HepG2 (cell line): ENCODE measurements at regions not wholly inside any gene's neighbourhood (a gene's known extent, or its start where the extent isn't known, plus 50 kb on each side); places are given as distances from the start of the nearest gene placed in this dataset.

Experiments used
- ATAC-seq: fragments of 200-7000 bp; cut with Tn5 transposase; 3 replicates; pipeline ENCODE4 v1.9.1; 2020; ENCODE audit warnings: mild to moderate bottlenecking, moderate library complexity
- BruUV-seq: library from RNA; stranded (reverse); fragments of 400-500 nt; replicated peaks from 2 replicates; lab custom pipeline; 2021; lab: Mats Ljungman, UMichigan
- CTCF ChIA-PET: fragments of 300-600 bp; formaldehyde crosslinking; extraction: SDS; loops from one replicate; lab custom pipeline; 2021; ENCODE audit warnings: low total read pairs, inconsistent platforms, low intra/inter-chr PET ratio; lab: Yijun Ruan, JAX
- POLR2A ChIA-PET: fragments of 350-600 bp; sonication (Branson Sonifier 250); formaldehyde crosslinking; loops from one replicate; lab custom pipeline; 2020; ENCODE audit warnings: antibody characterized with exemption, inconsistent platforms; lab: Yijun Ruan, JAX
- DNase-seq: peaks from one replicate; pipeline ENCODE4 v3.0.0-alpha.2; 2015; ENCODE audit warnings: low spot score
- FAIRE-seq: peaks from 3 replicates; lab custom pipeline; 2011; peaks lifted over from hg19 to GRCh38; lab: Jason Lieb, UNC
- H2AFZ ChIP-seq: one replicate; pipeline ENCODE4 v1.6.1; 2011; ENCODE audit warnings: low read length, inconsistent platforms
- H3K27ac ChIP-seq: fragments of 300-600 bp; 3 replicates; pipeline ENCODE4 v1.8.0; 2011; ENCODE audit warnings: mixed run types, mild to moderate bottlenecking, mixed read lengths, low read length, inconsistent platforms; ENCODE audit not compliant: insufficient read depth; ENCODE audit errors: extremely low read length
- H3K27me3 ChIP-seq, 2 experiments: fragments of 200-600 bp in 1 of 2; 2 replicates in 1 of 2; 3 replicates in 1 of 2; pipeline versions ENCODE4 v1.6.0 to v1.8.0; 2011; ENCODE audit warnings: low read length in 2 of 2, mild to moderate bottlenecking in 2 of 2, moderate library complexity in 2 of 2, inconsistent platforms in 1 of 2; ENCODE audit not compliant: insufficient read depth in 2 of 2, control insufficient read depth in 1 of 2
- H3K36me3 ChIP-seq, 2 experiments: fragments of 200-600 bp in 1 of 2; replicated peaks in 1 of 2; 2 replicates in 1 of 2; 3 replicates in 1 of 2; pipeline versions ENCODE4 v1.5.1 to v1.8.0; 2011; ENCODE audit warnings: low read length in 2 of 2, inconsistent platforms in 1 of 2; ENCODE audit not compliant: insufficient read depth in 2 of 2, control insufficient read depth in 1 of 2
- H3K4me1 ChIP-seq: 2 replicates; pipeline ENCODE4 v1.5.1; 2012; ENCODE audit warnings: low read length, inconsistent platforms; ENCODE audit not compliant: insufficient read depth
- H3K4me2 ChIP-seq: 2 replicates; pipeline ENCODE4 v1.6.0; 2011; ENCODE audit warnings: low read depth, low read length, inconsistent platforms
- H3K4me3 ChIP-seq, 3 experiments: fragments of 200-600 bp in 1 of 3; sonication (generic), shearing (Covaris generic) in 1 of 3; replicated peaks in 1 of 3; 2 replicates each; pipeline ENCODE4 v1.5.1; 2011 to 2016; ENCODE audit warnings: low read length in 3 of 3, inconsistent platforms in 2 of 3, low read depth in 2 of 3, mild to moderate bottlenecking in 2 of 3, control low read depth in 1 of 3, mixed read lengths in 1 of 3; ENCODE audit not compliant: insufficient read depth in 1 of 3
- H3K79me2 ChIP-seq: one replicate; pipeline ENCODE4 v1.6.1; 2011; ENCODE audit warnings: low read length, inconsistent platforms; ENCODE audit not compliant: insufficient read depth
- H3K9ac ChIP-seq: 2 replicates; pipeline ENCODE4 v1.6.0; 2011; ENCODE audit warnings: mild to moderate bottlenecking, low read depth, low read length, inconsistent platforms; ENCODE audit not compliant: insufficient read depth
- H3K9me3 ChIP-seq: 2 replicates; pipeline ENCODE4 v1.5.1; 2012; ENCODE audit warnings: mild to moderate bottlenecking, low read length
- H4K20me1 ChIP-seq: 2 replicates; pipeline ENCODE4 v1.6.0; 2011; ENCODE audit warnings: inconsistent platforms, mild to moderate bottlenecking, low read length, moderate library complexity; ENCODE audit not compliant: insufficient read depth
- DMAP1 ChIP-seq: IDR thresholded peaks from 2 replicates; pipeline ENCODE4 v1.6.1; 2016
- ELF3 ChIP-seq: IDR thresholded peaks from 2 replicates; pipeline ENCODE4 v1.6.1; 2016; ENCODE audit warnings: missing genetic modification reagents, missing compliant biosample characterization
- KAT2B ChIP-seq: fragments of 150-350 bp; IDR thresholded peaks from 2 replicates; pipeline ENCODE4 v1.6.1; 2014; ENCODE audit warnings: low read depth, low read length, borderline replicate concordance
- MTERF4 ChIP-seq: sonication (generic); formaldehyde crosslinking; IDR thresholded peaks from 2 replicates; pipeline ENCODE4 v1.8.0; 2023; ENCODE audit warnings: mild to moderate bottlenecking, missing genetic modification reagents
- SALL2 ChIP-seq: sonication (generic); formaldehyde crosslinking; IDR thresholded peaks from 2 replicates; pipeline ENCODE4 v1.8.1; 2023; ENCODE audit warnings: mild to moderate bottlenecking, missing genetic modification reagents, inconsistent platforms
- SIN3A ChIP-seq: IDR thresholded peaks from 2 replicates; pipeline ENCODE4 v1.6.1; 2011; ENCODE audit warnings: low read depth, mild to moderate bottlenecking, control low read depth, low read length, borderline replicate concordance
- SIX4 ChIP-seq: sonication (generic); formaldehyde crosslinking; IDR thresholded peaks from 2 replicates; pipeline ENCODE4 v1.4.0; 2020; ENCODE audit warnings: missing genetic modification reagents
- SMC3 ChIP-seq: IDR thresholded peaks from 2 replicates; pipeline ENCODE4 v1.6.1; 2011; ENCODE audit warnings: low read length, improper control_type of control experiment
- TFE3 ChIP-seq: IDR thresholded peaks from 2 replicates; pipeline ENCODE4 v1.6.1; 2016
- ZC3H13 ChIP-seq: sonication (generic); formaldehyde crosslinking; IDR thresholded peaks from 2 replicates; pipeline ENCODE4 v1.8.1; 2023; ENCODE audit warnings: mild to moderate bottlenecking, missing genetic modification reagents, moderate library complexity
- ZNF337 ChIP-seq: sonication (generic); formaldehyde crosslinking; IDR thresholded peaks from 2 replicates; pipeline ENCODE4 v1.5.1; 2020; ENCODE audit warnings: missing genetic modification reagents, low read depth, mild to moderate bottlenecking, borderline replicate concordance
- WGBS: methylation state at CpG from one replicate; pipeline ENCODE4 v1.1.6; 2017; ENCODE audit warnings: low lambda C conversion rate; 5-methylcytosine and 5-hydroxymethylcytosine counted together
- in situ Hi-C: cut with HindIII; loops from 2 replicates; pipeline ENCODE4 v1.10.0; 2017; ENCODE audit warnings: low pct_unique_long_range_greater_than_20kb; ENCODE audit not compliant: extremely low pct_ligation_motif_present
- intact Hi-C: fragments of 100-400 bp; cut with micrococcal nuclease; formaldehyde crosslinking; loops from one replicate; pipeline ENCODE4 v1.10.0; 2022; ENCODE audit not compliant: unreplicated experiment
- TF ChIP-seq, protein P1 (sequence below): sonication (generic); formaldehyde crosslinking; IDR thresholded peaks from 2 replicates; pipeline ENCODE4 v1.4.0; 2020; ENCODE audit warnings: missing genetic modification reagents, borderline replicate concordance

- ChIA-PET CTCF (no interaction called here), POLR2A (no interaction called here)
- H3K4me2 ChIP-seq: no peak overlapping the region
- no peaks in the 10 kb centered on the region for H3K36me3 ChIP-seq
- ATAC-seq (no peak), FAIRE-seq (no peak), DNase-seq (no peak)
- H4K20me1 ChIP-seq: no peaks in the 10 kb centered on the region
- no peak overlapping the region for H2AFZ ChIP-seq
- BruUV-seq: no TSS peak
- no peak for TF ChIP-seq ZC3H13 (CRISPR knock-in tag)
- TF ChIP-seq KAT2B: no peak
- TF ChIP-seq ZNF337 (CRISPR knock-in tag): no peak
- TF ChIP-seq TFE3: no peak
- TF ChIP-seq MTERF4 (CRISPR knock-in tag): no peak
- TF ChIP-seq, protein P1, sequence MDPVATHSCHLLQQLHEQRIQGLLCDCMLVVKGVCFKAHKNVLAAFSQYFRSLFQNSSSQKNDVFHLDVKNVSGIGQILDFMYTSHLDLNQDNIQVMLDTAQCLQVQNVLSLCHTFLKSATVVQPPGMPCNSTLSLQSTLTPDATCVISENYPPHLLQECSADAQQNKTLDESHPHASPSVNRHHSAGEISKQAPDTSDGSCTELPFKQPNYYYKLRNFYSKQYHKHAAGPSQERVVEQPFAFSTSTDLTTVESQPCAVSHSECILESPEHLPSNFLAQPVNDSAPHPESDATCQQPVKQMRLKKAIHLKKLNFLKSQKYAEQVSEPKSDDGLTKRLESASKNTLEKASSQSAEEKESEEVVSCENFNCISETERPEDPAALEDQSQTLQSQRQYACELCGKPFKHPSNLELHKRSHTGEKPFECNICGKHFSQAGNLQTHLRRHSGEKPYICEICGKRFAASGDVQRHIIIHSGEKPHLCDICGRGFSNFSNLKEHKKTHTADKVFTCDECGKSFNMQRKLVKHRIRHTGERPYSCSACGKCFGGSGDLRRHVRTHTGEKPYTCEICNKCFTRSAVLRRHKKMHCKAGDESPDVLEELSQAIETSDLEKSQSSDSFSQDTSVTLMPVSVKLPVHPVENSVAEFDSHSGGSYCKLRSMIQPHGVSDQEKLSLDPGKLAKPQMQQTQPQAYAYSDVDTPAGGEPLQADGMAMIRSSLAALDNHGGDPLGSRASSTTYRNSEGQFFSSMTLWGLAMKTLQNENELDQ (CRISPR knock-in tag): no peak
- TF ChIP-seq DMAP1: no peak
- no peak for TF ChIP-seq SIX4 (CRISPR knock-in tag)
- TF ChIP-seq SIN3A: no peak
- no peak for TF ChIP-seq SMC3
- TF ChIP-seq SALL2: no peak
- TF ChIP-seq ELF3 (CRISPR knock-in tag): no peak
- peaks cover 8% of the 10 kb centered on the region; the same call in 1 of the 2 replicates for H3K9me3 ChIP-seq
- no peak overlapping the region for H3K9ac ChIP-seq
- no peaks in the 10 kb centered on the region for H3K4me1 ChIP-seq
- no peaks in the 10 kb centered on the region for H3K27me3 ChIP-seq
- WGBS: 0% methylated on average over 2 of the region's 2 CpGs
- no peak overlapping the region for H3K4me3 ChIP-seq
- in situ Hi-C loops (no loop called here), intact Hi-C loops (no loop called here)
- no peak overlapping the region for H3K27ac ChIP-seq
- no peaks in the 10 kb centered on the region for H3K79me2 ChIP-seq
Measured at GRCh38 chr12:84247931-84248330, 664.7 kb downstream of the SLC6A15 start.
